OCI-LY7 (cell line): ENCODE measurements at regions not wholly inside any gene's neighbourhood (a gene's known extent, or its start where the extent isn't known, plus 50 kb on each side); places are given as distances from the start of the nearest gene placed in this dataset.

Experiments
- BruUV-seq: library from RNA; stranded (reverse); fragments of 400-500 nt; replicated peaks from 2 replicates; lab custom pipeline; 2021; lab: Mats Ljungman, UMichigan
- CTCF ChIA-PET: fragments of 300-600 bp; sonication (Branson Sonifier 250); formaldehyde crosslinking; loops from one replicate; lab custom pipeline; 2022; ENCODE audit warnings: antibody characterized with exemption; ENCODE audit not compliant: unreplicated experiment; lab: Charles Lee
- POLR2A ChIA-PET: fragments of 300-600 bp; sonication (Branson Sonifier 250); formaldehyde crosslinking; loops from one replicate; lab custom pipeline; 2022; ENCODE audit warnings: antibody characterized with exemption; lab: Charles Lee
- DNase-seq: peaks from one replicate; pipeline ENCODE4 v3.0.0-alpha.2; 2015; ENCODE audit warnings: low spot score
- H2AFZ ChIP-seq: fragments of 200-600 bp; sonication (generic), shearing (Covaris generic); 2 replicates; pipeline ENCODE4 v1.6.1; 2014; ENCODE audit warnings: mild to moderate bottlenecking, antibody characterized with exemption, low read length, moderate library complexity
- H3K27ac ChIP-seq: fragments of 200-600 bp; sonication (generic); 2 replicates; pipeline ENCODE4 v1.5.1; 2014; ENCODE audit warnings: mixed run types, low read depth, mild to moderate bottlenecking, moderate library complexity, low read length, inconsistent platforms; ENCODE audit not compliant: poor library complexity, severe bottlenecking
- H3K36me3 ChIP-seq: fragments of 200-600 bp; sonication (generic); 2 replicates; pipeline ENCODE4 v1.6.1; 2014; ENCODE audit warnings: mild to moderate bottlenecking, antibody characterized with exemption, low read length, moderate library complexity, mixed read lengths; ENCODE audit not compliant: insufficient read depth
- H3K4me1 ChIP-seq: fragments of 200-600 bp; sonication (generic); 2 replicates; pipeline ENCODE4 v1.5.1; 2014; ENCODE audit warnings: mild to moderate bottlenecking, low read length; ENCODE audit not compliant: insufficient read depth, poor library complexity, severe bottlenecking
- H3K4me2 ChIP-seq: fragments of 200-600 bp; sonication (generic); 2 replicates; pipeline ENCODE4 v1.6.1; 2014; ENCODE audit warnings: mild to moderate bottlenecking, low read length
- H3K4me3 ChIP-seq: fragments of 200-600 bp; sonication (generic); 2 replicates; pipeline ENCODE4 v1.5.1; 2014; ENCODE audit warnings: mild to moderate bottlenecking, low read depth, low read length; ENCODE audit not compliant: poor library complexity, severe bottlenecking
- H3K79me2 ChIP-seq: fragments of 200-600 bp; sonication (generic); 2 replicates; pipeline ENCODE4 v1.6.1; 2016; ENCODE audit warnings: low read depth, mild to moderate bottlenecking, low read length, moderate library complexity, mixed read lengths; ENCODE audit not compliant: insufficient read depth
- H3K9me2 ChIP-seq: fragments of 200-600 bp; sonication (generic); 2 replicates; pipeline ENCODE4 v1.6.1; 2016; ENCODE audit warnings: mild to moderate bottlenecking, low read length, mixed read lengths; ENCODE audit not compliant: insufficient read depth
- H3K9me3 ChIP-seq: fragments of 200-600 bp; sonication (generic); 2 replicates; pipeline ENCODE4 v1.6.1; 2014; ENCODE audit warnings: mild to moderate bottlenecking, mixed run types, low read length, mixed read lengths
- H4K20me1 ChIP-seq: fragments of 200-600 bp; sonication (generic); 2 replicates; pipeline ENCODE4 v1.6.1; 2014; ENCODE audit warnings: mild to moderate bottlenecking, antibody characterized with exemption, low read length, moderate library complexity, mixed read lengths; ENCODE audit not compliant: insufficient read depth
- EZH2phosphoT487 ChIP-seq: fragments of 200-600 bp; sonication (generic); IDR thresholded peaks from 2 replicates; pipeline ENCODE4 v1.6.1; 2018; ENCODE audit warnings: low read depth, borderline replicate concordance, mild to moderate bottlenecking, mixed run types, antibody characterized with exemption, low read length, moderate library complexity, mixed read lengths
- intact Hi-C: fragments of 100-400 bp; cut with micrococcal nuclease; formaldehyde crosslinking; loops from one replicate; pipeline ENCODE4 v1.10.0; 2022; ENCODE audit not compliant: unreplicated experiment
- TF ChIP-seq, protein P1 (sequence below): fragments of 200-600 bp; sonication (generic); conservative IDR thresholded peaks from 2 replicates; pipeline ENCODE4 v1.5.1; 2014; ENCODE audit warnings: mild to moderate bottlenecking, antibody characterized with exemption, low read length, moderate library complexity, mixed read lengths

DNA sequence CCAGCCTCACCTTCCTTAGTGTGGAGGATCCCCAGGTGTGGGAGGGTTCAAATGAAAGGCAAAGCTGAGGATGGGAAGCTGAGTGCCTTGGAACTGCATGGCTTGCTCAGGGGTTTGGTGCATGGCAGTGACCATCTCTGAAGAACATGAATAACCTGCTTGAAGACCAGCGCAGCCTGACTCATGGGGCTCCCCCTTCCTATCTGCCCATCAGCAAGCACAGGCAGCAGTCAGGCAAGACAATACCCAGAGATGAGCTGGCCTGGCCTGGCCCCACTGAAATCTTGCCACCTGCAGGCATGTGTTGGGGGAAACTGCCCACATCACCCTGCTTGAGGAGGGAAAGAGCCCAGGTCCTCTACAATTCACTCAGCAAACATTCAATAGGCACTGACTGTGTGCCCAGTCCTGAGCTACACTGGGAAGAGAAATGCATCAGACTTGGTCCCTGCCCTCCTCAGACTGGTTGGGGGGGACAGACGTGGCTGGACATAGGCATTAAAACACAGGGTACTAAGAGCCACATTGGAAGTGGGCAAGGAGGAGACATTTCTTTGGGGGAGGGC lies 105.0 kb upstream of the ALDH1B1 start:
- no peaks in the 10 kb centered on the region for H3K36me3 ChIP-seq
- H3K9me2 ChIP-seq: no peaks in the 10 kb centered on the region
- DNase-seq: no peak
- ChIA-PET CTCF (no interaction called here), POLR2A (no interaction called here)
- H3K4me3 ChIP-seq: no peak overlapping the region
- no peak overlapping the region for H3K27ac ChIP-seq
- no peaks in the 10 kb centered on the region for H3K79me2 ChIP-seq
- H3K4me2 ChIP-seq: no peak overlapping the region
- intact Hi-C loops: no loop called here
- no TSS peak for BruUV-seq
- H3K9me3 ChIP-seq: no peaks in the 10 kb centered on the region
- no peak overlapping the region for H2AFZ ChIP-seq
- H4K20me1 ChIP-seq: no peaks in the 10 kb centered on the region; the same call in 1 of the 2 replicates
- TF ChIP-seq, protein P1, sequence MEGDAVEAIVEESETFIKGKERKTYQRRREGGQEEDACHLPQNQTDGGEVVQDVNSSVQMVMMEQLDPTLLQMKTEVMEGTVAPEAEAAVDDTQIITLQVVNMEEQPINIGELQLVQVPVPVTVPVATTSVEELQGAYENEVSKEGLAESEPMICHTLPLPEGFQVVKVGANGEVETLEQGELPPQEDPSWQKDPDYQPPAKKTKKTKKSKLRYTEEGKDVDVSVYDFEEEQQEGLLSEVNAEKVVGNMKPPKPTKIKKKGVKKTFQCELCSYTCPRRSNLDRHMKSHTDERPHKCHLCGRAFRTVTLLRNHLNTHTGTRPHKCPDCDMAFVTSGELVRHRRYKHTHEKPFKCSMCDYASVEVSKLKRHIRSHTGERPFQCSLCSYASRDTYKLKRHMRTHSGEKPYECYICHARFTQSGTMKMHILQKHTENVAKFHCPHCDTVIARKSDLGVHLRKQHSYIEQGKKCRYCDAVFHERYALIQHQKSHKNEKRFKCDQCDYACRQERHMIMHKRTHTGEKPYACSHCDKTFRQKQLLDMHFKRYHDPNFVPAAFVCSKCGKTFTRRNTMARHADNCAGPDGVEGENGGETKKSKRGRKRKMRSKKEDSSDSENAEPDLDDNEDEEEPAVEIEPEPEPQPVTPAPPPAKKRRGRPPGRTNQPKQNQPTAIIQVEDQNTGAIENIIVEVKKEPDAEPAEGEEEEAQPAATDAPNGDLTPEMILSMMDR: no peak
- H3K4me1 ChIP-seq: no peaks in the 10 kb centered on the region

DNA sequence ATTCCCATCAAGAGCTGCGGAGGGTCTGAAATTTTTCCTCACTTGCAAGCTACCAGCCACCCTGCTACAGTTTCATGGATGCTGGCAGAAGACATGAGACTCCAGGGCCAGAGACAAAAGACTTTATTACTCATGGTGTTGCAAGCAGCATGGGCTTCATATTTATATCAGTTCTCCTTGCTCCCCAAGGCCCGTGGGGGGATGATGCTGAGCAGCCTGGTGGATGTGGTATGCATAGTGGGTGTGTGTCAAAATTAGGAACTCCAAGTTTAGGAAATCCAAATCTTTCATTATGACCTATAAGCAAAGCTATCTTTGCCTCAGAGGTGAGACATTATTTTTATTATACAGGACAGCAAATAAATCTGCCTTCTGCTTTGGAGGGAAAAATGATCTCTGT lies 105.7 kb upstream of the ALDH1B1 start:
- Histone ChIP-seq H3K4me3 (no peak overlapping the region), H3K4me2 (no peak overlapping the region), H3K27ac (no peak overlapping the region), H2AFZ (no peak overlapping the region), H3K9me2 (no peaks in the 10 kb centered on the region), H3K36me3 (no peaks in the 10 kb centered on the region), H3K9me3 (no peaks in the 10 kb centered on the region), H3K79me2 (no peaks in the 10 kb centered on the region), H4K20me1 (no peaks in the 10 kb centered on the region; the same call in 1 of the 2 replicates), H3K4me1 (no peaks in the 10 kb centered on the region)
- ChIA-PET CTCF (no interaction called here), POLR2A (interaction anchor here (0.6 to 0.9 kb wide), 2 partner anchors 13 to 14 kb away, joined by 3 read pairs; no protein-coding TSS in a partner anchor)
- TF ChIP-seq, protein P1: no peak
- TF ChIP-seq EZH2phosphoT487: no peak
- intact Hi-C loops: no loop called here
- no peak for DNase-seq
- no TSS peak for BruUV-seq

DNA sequence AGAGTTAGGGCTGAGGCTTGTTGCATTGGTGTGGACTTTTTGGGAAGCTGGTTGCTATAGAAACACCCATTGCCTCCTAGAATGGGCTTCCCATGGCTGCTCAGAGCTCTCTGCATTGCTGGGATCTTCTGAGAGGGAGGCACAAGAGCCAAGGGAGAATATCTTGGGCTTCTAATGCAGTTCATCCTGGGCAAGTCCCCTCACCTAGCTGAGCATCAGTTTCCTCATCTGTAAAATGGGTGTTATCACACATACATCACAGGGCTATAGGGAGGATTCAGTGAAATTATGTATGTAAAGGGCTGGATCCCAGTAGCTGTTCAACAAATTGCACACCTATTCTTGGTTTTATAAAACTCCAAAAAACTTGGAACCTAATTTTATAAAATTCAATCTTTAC lies 106.1 kb upstream of the ALDH1B1 start:
- Histone ChIP-seq H2AFZ (no peak overlapping the region), H3K36me3 (no peaks in the 10 kb centered on the region), H3K9me2 (no peaks in the 10 kb centered on the region), H3K27ac (no peak overlapping the region), H3K4me3 (no peak overlapping the region), H3K79me2 (no peaks in the 10 kb centered on the region), H3K9me3 (no peaks in the 10 kb centered on the region), H3K4me2 (no peak overlapping the region), H3K4me1 (no peaks in the 10 kb centered on the region), H4K20me1 (no peaks in the 10 kb centered on the region; the same call in 1 of the 2 replicates)
- intact Hi-C loops: no loop called here
- ChIA-PET CTCF (no interaction called here), POLR2A (interaction anchor here (0.6 to 0.9 kb wide), 2 partner anchors 13 kb away, joined by 3 read pairs; no protein-coding TSS in a partner anchor)
- no TSS peak for BruUV-seq
- no peak for TF ChIP-seq EZH2phosphoT487
- TF ChIP-seq, protein P1: no peak
- no peak for DNase-seq
